Skeletal muscle cell (primary cell): ENCODE measurements at regions not wholly inside any gene's neighbourhood (a gene's known extent, or its start where the extent isn't known, plus 50 kb on each side); places are given as distances from the start of the nearest gene placed in this dataset.
"Not testable (repeated sequence)": the region's sequence is repeated elsewhere in the genome, so short reads cannot be mapped to it uniquely, and the experiment has no call there.

ENCODE experiments used
- DNase-seq: peaks from one replicate; pipeline ENCODE4 v3.0.0-alpha.2; 2010; ENCODE audit warnings: low read depth
- H3K4me3 ChIP-seq: 2 replicates; pipeline ENCODE4 v1.5.1; 2011; ENCODE audit warnings: low read depth, mild to moderate bottlenecking, control low read depth, low read length, moderate library complexity

DNA sequence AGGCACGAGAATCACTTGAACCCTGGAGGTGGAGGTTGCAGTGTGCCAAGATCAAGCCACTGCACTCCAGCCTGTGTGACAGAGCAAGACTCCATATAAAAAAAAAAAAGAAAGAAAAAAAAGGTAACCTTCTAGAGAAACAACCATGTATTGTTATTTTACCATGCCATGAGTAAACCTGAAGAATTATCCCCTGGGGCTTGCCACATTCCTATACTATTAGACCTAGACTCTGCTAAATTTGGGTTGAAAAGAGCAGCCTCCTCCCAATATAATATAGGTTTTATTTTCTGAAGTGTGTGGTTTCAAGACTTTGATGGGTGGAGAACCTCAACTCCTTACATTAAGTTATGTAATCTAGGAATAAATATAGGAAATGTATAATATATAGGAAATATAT lies 118.0 kb upstream of the KCTD3 start:
- not testable (repeated sequence) for H3K4me3 ChIP-seq, DNase-seq

DNA sequence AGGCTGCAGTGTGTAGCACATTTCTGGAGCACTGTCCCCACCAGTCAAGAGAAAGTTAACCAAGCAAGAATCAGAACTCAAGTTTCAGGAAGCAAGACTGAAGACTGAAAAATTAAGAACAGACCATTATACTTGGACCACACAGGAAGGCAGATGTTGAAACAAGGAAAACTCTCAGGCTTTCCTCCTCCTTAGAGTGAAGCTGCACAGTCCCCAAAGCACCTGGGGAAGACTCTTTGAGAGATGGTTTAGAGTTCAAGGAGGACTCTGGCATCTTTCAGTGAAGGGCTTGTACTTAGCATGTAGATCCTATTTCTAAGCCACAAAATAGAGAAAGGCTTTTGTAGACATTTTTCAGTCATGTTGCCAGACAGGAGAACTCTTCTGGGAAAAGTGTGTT lies 113.7 kb upstream of the KCTD3 start:
- no peak overlapping the region for H3K4me3 ChIP-seq
- DNase-seq: no peak

DNA sequence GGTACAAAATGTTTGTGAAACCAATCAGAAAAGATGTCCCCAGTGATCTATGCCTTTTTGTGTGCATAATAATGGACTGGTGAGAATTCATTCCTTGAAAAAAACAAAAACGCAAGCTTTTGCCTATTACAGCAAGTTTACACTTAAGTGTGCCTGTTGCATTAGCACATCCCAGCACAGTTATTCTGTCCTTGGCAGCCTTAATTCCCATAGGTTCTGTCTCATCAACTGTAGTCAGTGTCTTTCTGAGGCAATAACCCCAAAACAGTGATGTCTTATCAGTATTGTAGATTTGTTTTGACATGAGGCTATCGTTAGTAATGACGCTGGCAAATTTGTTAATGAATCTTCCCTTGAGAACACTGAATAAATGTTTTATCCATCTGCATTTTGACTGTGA lies 109.9 kb upstream of the KCTD3 start:
- DNase-seq: no peak
- H3K4me3 ChIP-seq: no peak overlapping the region

DNA sequence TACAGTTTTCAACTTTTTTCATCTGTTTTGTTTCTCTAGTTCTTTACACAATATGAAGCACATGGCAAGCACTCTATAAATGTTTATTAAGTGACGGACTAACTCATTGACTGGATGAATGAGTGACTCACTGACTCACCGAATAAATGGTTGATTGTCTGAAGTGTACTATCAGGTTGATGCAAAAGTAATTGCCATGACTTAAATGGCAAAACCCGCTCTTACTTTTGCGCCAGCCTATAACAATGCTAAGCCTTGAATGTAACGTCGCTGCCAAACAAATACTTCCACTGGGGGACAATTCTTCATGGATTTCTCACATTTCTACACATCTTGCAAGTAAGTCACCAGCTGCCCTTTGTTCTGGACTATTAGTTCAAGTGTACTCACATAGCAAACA lies 109.0 kb upstream of the KCTD3 start:
- no peak overlapping the region for H3K4me3 ChIP-seq
- no peak for DNase-seq

DNA sequence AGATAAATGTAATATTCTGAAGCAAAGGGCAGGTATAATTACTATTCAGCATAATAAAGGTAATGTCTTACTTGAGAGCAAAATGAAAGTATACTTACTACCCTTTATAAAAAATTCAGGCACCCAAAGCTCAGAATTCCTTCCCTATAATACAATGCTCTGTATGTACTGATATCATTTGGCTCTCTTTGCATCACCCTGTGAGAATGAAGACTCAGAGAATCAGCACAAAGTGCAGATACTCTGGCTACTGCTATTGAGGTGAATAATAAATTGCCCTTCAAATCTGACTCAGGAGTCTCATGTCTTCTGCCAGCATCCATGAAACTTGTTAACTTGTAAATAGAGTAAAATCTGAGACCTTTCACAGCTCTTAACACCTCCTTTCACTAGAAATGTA lies 108.5 kb upstream of the KCTD3 start:
- DNase-seq: no peak
- H3K4me3 ChIP-seq: no peak overlapping the region

DNA sequence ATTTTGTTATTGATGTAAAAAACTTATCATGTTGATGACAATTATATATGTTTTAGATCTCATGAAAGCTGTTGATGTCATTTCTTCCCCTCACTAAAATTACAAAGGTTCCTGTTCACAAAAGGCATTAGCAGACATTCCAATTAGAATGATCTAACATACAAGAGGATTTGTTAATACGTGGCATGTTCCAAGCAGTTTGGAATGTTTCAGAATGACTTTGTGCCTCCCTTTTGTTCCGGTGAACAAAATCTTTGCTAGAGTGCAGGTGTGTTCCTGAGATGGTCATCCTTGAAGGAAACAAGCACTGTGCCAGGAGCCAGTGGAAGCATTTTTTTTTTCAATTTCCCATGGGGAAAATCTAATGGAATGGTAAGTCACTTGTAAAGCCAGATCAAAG lies 108.0 kb upstream of the KCTD3 start:
- no peak overlapping the region for H3K4me3 ChIP-seq
- no peak for DNase-seq

DNA sequence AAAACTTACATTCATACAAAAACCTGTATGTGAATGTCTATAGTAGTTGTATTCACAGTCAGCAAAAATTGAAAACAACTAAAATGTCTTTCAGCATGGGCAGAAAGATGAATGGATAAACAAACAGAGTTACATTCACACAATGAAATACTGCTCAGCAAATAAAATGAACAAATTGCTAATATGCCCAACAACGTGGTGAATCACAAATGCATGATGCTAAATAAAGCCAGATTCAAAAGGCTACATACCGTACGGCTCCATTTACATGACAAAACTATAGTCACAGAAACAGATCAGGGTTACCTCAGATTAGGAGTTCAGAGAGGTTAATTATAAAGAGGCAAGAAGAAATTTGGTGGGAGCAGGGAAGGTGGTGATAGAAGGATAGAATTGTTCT lies 100.7 kb upstream of the KCTD3 start:
- no peak overlapping the region for H3K4me3 ChIP-seq
- DNase-seq: no peak

DNA sequence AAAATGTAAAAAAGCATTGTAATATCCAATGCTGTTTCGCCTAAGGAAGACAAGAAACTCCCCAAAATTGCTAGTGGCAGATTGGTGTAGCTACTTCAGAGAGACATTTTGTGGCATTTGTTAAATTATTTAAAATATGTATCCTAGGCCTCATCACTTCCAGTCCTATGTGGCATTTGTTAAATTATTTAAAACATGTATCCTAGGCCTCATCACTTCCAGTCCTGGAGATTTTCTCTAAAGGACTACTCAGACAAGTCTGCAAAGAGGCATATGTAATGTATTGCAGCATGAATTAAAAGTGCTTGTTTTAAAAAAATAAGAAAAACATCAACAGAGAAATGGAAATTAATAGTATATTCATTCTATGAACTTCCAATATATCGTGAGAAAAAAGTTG lies 95.6 kb upstream of the KCTD3 start:
- DNase-seq: no peak
- H3K4me3 ChIP-seq: no peak overlapping the region

DNA sequence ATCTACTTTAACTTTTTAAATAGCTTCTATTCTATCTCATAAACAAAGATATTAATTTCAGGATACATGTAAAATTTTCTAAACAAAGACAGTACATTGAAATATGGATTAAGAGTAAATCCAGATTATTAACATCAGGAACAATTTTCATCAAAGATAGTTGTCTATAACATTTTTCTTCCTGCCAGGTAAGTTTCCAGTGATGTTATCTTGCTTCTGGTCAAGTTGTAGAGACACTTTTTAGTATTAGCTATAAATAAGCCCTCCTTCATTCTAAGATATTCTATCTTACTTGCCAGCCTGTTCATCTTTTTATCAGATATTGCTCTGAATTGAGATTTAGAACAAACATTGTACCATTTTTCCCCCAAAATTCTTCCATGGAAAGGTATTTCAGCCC lies 94.4 kb upstream of the KCTD3 start:
- DNase-seq: no peak
- H3K4me3 ChIP-seq: no peak overlapping the region

DNA sequence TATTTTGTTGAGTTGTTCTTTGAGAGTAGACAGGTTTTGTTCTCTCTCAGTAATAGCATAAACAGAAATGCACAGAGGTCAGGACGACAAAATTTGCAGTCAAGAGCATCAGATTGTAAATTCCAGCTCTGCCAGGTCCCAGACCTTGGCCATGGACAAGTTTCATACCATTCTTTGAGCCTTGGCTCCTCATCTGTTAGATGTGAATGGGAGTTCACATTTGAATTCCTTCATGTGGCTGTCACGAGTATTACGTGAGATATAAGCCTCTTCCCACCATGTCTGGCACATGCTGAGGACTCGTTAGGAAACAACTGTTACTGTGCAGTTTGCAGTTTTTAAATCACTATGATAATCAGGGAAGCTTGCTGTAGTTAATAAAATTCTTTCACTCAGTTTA lies 93.2 kb upstream of the KCTD3 start:
- peak; percentile 24 for DNase-seq
- H3K4me3 ChIP-seq: no peak overlapping the region

DNA sequence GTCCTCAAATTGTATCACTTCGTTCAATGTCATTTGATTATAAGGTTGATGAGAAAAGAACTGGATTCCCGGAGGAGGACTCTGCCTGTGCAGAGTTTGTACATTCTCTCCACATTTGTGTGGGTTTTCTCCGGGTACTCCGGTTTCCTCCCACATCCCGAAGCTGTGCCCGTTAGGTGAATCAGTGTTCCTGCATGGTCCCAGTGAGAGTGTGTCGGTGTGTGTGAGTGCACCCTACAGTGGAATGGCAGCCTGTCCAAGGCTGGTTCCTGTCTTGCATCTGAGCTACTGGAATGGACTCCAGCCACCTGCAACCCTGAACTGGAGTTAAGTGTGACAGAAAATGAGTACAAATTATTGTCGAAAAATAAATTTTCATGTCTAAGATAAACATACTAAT lies 92.2 kb upstream of the KCTD3 start:
- no peak for DNase-seq

DNA sequence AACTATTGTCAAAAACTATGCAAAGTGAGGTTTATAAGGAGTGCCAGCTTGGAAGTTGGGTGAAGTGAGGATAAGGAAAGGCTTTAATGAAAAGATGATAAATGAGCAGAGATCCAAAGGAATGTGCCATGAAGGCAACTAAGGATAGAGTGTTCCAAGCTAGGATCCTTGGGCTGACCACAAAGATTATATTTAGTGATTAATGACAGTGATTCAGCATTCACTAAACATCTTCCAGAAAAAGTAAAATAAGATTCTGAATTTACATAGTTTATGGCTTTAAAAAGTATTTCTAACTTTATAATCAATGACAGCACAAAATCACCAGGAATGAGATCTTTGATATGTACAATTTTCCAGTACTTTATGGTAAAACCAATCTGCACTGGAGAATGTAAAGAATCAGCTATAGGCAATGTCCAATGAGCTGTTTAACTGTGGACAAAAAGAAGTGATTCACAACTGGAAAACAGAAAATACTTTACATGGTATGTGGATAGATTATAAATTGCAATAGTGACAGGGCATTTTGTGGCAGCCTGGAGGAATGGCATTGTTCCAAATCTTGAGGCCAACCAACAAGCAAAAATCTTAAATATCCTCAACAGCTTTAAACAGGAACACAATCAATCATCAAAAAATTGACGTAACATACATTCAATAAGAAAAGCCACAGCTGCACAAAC lies 91.2 kb upstream of the KCTD3 start:
- DNase-seq: peak; percentile 74
- no peak overlapping the region for H3K4me3 ChIP-seq

More for the DNA sequence above, 92.2 kb upstream of the KCTD3 start:
- H3K4me3 ChIP-seq: no peak overlapping the region

DNA sequence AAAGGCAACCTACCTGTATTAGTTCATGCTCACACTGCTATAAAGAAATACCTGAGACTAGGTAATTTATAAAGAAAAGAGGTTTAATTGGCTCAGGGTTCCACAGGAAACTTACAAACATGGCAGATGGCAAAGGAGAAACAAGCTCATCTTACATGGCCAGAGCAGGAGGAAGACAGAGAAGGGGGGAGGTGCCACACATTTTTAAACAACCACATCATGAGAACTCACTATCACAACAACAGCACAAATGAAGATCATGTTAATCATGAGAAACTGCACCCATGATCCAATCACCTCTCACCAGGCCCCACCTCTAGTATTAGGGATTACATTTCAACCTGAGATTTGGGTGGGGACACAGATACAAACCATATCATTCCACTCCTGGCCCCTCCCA lies 90.6 kb upstream of the KCTD3 start:
- no peak overlapping the region for H3K4me3 ChIP-seq
- peak; percentile 38 for DNase-seq

DNA sequence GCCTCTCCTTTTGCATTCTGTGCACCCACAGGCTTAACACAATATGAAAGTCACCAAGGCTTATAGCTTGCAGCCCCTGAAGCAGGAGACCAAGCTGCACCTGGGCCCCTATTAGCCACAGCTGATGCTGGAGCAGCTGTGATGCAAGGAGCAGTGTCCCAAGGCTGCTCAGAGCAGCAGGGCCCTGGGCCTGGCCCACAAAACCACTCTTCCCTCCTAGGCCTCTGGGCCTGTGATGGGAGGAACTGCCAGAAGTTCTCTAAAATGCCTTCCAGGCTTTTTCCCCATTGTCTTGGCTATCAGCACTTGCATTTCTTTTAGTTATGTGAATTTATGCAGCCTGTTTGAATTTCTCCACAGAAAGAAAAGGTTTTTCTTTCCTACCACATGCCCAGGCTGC lies 89.5 kb upstream of the KCTD3 start:
- no peak overlapping the region for H3K4me3 ChIP-seq
- no peak for DNase-seq

DNA sequence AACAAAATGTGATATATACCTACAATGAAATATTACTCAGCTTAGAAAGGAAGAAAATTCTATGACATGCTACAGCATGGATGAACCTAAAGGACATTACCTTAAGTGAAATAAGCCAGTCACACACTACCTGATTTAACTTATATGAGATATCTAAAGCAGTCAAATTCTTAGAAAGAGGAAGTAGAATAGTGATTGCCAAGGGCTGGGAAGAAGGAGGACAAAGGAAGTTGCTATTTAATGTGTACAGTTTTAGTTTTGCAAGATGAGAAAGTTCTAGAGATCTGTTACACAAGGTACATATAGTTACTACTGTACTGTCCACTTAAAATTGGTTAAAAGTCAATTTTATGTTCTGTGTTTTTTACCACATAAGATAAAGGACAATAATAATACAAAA lies 87.5 kb upstream of the KCTD3 start:
- H3K4me3 ChIP-seq: no peak overlapping the region
- DNase-seq: no peak

DNA sequence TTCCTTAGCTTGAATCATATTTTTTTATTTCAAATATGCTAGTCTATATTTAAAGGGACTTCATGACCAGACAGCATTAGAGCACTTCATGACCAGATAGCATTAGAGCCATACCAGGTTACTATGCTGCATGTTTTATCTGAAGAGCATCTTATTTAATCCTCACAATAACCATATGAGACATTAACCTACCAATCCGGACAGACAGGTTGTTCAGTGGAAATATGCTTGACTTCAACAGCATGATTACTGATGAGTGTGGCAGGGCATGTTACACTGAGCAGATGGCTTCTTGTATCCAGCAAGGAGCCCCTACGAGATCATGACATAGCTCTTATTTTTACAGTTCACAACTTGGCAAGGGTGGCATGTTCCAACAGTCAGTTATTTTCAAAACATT lies 85.0 kb upstream of the KCTD3 start:
- no peak overlapping the region for H3K4me3 ChIP-seq
- DNase-seq: no peak

DNA sequence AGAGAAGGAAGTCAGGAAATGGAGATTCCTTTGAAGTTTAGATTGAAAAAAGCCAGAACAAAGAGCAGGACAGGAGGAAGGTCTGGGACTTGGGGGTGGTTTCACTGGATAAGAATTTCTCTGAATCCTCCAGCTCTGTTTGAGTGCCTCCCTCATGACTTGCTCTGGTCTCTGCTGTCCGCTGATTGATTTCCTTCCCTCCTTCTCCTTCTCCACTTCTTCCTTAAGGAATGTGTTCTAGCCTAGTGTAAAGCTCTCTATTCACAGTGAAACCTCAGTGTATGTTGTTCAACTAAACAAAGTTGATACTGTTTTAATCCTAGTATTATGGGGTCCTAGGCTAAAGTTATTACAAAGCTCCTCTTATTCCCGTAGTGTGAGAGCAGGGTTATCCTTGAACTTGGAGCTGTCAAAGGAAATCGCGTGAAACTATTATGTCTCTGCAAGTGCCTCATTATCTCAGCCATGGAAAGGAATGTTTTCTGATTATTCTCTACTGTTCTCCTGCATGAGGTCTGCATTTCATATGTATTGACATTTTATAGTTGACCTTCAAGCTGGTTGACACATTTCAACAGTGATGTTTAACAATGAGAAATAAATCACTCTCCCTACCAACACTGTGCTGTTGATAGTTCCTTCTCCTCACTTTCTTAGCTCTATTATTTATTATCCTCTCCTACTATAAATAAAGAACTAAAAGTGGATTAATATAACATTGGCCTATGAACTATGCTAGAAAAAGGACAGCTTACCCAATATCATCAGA lies 82.7 kb upstream of the KCTD3 start:
- no peak overlapping the region for H3K4me3 ChIP-seq
- DNase-seq: no peak

DNA sequence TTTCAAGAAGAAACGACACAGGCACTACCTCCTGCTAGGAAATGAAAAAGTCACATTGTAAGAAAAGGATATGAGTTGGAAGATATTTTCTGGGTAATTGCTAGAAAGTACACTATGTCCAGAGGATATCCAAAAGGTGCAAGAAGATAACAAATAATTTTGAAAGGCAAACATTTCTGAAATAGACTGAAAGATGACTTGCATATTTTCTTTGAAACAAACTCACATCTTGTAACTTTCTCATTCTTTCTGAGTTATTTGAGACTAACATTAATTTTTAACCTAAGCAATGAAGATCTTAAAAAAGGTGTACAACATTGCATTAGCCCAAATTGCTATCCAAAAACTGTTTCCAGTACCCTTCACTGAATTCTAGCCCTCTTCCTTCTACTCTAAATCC lies 79.6 kb upstream of the KCTD3 start:
- no peak for DNase-seq
- H3K4me3 ChIP-seq: no peak overlapping the region

DNA sequence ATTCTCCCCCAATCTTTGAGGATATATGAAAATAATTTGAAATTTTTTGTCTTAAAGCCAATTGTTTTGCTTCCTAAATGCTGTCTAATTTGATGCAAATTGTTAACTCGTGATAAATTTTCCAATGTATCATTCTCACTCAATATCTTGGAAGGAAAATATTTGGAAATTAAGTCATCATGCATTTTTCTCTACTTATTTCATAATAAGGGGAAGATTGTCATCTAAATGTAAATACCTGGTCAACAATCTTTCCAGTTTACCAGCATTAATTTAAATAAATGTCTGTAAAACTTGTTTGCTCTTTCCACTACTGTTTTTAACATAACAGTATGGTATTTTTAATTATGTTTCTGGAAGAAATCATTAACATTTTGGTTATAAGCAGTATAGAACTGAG lies 78.3 kb upstream of the KCTD3 start:
- no peak for DNase-seq
- no peak overlapping the region for H3K4me3 ChIP-seq

DNA sequence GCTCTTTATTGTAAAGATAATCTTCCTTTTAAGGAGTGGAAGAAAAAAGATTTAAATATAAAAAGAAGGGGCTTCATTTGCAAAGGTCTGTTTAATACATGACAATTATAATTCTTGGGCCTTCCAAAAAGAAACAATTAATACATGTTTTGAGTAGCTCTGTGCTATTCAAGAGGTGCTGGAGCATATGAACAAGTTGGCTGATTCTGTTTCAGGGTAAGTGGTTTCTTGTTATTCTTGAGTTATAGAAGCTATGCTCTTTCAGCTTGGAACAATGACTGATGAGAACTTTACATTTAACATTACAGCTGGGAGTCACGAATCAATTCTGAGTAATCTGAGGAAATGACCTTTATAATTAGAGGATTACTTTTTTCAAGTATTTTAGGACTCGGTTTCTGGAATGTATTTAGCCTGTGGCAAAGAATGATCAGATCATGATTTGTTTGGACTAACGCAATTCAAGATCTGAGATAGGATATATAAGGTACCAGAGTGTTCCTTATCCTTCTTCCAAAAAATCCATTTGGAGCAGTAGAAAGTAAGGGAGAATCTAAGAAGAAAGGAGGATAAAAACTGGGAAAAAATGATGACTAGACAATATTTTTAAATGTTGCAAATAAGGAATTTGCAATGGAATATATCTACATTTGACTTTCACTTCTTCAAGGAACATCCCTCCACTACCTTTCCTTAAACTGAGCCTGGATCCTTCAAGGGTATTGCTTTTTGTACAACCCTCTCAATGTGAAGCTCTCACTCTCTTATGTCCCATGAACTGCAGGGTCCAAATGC lies 77.1 kb upstream of the KCTD3 start:
- no peak for DNase-seq
- no peak overlapping the region for H3K4me3 ChIP-seq

DNA sequence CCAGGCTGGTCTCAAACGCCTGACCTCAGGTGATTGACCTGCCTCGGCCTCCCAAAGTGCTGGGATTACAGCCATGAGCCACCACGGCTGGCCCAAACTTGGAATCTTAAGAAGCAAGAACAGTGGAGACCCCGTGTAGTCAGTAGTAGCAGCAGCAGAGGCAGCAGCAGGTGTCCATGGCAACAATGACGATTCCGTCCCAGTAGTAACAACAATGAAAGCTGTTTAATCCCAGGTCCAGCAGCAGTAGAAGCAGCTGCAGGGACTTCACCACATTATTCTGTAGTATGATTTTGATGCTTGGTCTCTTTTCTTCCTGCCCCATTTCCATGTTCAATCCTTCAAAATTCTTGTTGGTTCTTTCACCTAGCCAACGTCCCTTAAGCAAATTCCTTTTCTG lies 69.6 kb upstream of the KCTD3 start:
- H3K4me3 ChIP-seq: no peak overlapping the region
- DNase-seq: no peak
